NCI-H2029 (cell line): ENCODE measurements at regions not wholly inside any gene's neighbourhood (a gene's known extent, or its start where the extent isn't known, plus 50 kb on each side); places are given as distances from the start of the nearest gene placed in this dataset.
A peak's percentile ranks its signal among the peaks of the same experiment; 100 is the strongest.

Source experiments
- DNase-seq: peaks from one replicate; lab custom pipeline; 2025; lab: John Stamatoyannopoulos, UW

- no peak for DNase-seq
Measured at GRCh38 chr2:62369541-62370202, 136.3 kb downstream of the TMEM17 start.

GRCh38 chr2:62364791-62365528, 141.0 kb downstream of the TMEM17 start:
- no peak for DNase-seq

GRCh38 chr2:62363166-62363565, 142.8 kb downstream of the TMEM17 start:
- DNase-seq: no peak

- DNase-seq: no peak
Measured at GRCh38 chr2:62362561-62362960, 143.4 kb downstream of the TMEM17 start.

- DNase-seq: no peak
Measured at GRCh38 chr2:62361964-62362363, 144.0 kb downstream of the TMEM17 start.

GRCh38 chr2:62354771-62355561, 151.0 kb downstream of the TMEM17 start:
- no peak for DNase-seq

GRCh38 chr2:62352031-62352430, 154.0 kb downstream of the TMEM17 start:
- DNase-seq: no peak

- DNase-seq: no peak
Measured at GRCh38 chr2:62349788-62350187, 153.9 kb downstream of the B3GNT2 start.

GRCh38 chr2:62348700-62349099, 152.8 kb downstream of the B3GNT2 start:
- DNase-seq: no peak

GRCh38 chr2:62347563-62348270, 151.8 kb downstream of the B3GNT2 start:
- DNase-seq: no peak

- peak; percentile 66 for DNase-seq
Measured at GRCh38 chr2:62344472-62344871, 148.6 kb downstream of the B3GNT2 start.

GRCh38 chr2:62343636-62344337, 147.9 kb downstream of the B3GNT2 start:
- DNase-seq: no peak

- DNase-seq: no peak
Measured at GRCh38 chr2:62343206-62343605, 147.3 kb downstream of the B3GNT2 start.

- DNase-seq: peak; percentile 78
Measured at GRCh38 chr2:62340994-62341484, 145.1 kb downstream of the B3GNT2 start.

- no peak for DNase-seq
Measured at GRCh38 chr2:62339837-62340236, 143.9 kb downstream of the B3GNT2 start.

- no peak for DNase-seq
Measured at GRCh38 chr2:62339413-62339812, 143.5 kb downstream of the B3GNT2 start.

- DNase-seq: no peak
Measured at GRCh38 chr2:62338111-62338510, 142.2 kb downstream of the B3GNT2 start.

GRCh38 chr2:62337403-62337802, 141.5 kb downstream of the B3GNT2 start:
- DNase-seq: no peak

- DNase-seq: no peak
Measured at GRCh38 chr2:62335612-62336011, 139.7 kb downstream of the B3GNT2 start.

GRCh38 chr2:62334440-62335058, 138.6 kb downstream of the B3GNT2 start:
- no peak for DNase-seq

- peak; percentile 24 for DNase-seq
Measured at GRCh38 chr2:62334009-62334408, 138.1 kb downstream of the B3GNT2 start.
